Left forelimb (tissue), 1 donor: ENCODE measurements at regions not wholly inside any gene's neighbourhood (a gene's known extent, or its start where the extent isn't known, plus 50 kb on each side); places are given as distances from the start of the nearest gene placed in this dataset.

ENCODE experiments used
- DNase-seq: peaks from one replicate; pipeline ENCODE4 v3.0.0-alpha.2; 2018; ENCODE audit warnings: low spot score

DNA sequence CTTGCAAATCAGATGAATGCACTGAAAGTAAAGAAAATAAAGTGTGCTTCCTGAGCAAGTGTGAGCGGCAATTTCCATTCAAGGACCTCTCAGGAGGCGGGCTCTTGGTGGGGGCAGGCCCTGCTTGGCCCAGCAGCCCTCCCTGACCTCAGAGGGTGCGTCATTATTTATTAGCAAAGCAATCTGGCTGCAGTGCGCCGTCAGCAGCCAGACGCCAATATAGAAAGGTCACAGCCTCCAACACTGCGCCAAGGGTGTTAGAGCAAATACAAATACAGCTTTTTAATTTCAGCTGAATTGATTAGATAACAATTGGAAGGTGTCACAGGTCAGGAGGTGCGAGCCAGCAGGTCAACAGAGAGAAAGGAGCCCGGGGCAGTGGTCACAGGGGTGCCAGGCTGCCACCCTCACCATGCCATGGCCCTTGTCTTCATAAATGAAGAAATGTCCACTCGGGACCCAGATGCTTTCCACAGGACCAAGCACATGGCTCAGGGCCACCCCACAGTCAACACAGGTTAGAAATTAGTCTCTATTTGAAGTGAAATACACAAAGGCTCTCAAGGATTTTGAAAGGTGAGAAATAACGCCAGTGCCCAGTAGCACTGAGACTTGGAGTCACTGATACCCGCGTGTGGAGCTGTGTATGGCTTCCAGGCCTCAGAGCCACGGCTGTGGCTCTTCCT is 309.8 kb downstream of the IRX2 start:
- DNase-seq = no peak

DNA sequence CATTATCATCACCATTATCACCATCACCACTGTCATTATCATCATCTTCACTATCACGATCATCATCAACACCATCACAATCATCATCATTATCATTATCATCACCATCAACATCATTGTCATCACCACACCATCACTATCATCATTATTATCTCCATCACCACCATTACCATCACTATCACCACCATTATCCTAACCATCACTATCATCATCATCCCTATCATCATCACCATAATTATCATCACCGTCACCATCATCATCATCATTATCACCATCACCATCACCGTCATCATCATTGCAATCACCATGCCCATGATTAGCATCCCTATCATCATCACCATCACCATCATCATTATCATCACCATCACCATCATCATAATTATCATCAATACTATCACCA is 311.9 kb downstream of the IRX2 start:
- DNase-seq = no peak

DNA sequence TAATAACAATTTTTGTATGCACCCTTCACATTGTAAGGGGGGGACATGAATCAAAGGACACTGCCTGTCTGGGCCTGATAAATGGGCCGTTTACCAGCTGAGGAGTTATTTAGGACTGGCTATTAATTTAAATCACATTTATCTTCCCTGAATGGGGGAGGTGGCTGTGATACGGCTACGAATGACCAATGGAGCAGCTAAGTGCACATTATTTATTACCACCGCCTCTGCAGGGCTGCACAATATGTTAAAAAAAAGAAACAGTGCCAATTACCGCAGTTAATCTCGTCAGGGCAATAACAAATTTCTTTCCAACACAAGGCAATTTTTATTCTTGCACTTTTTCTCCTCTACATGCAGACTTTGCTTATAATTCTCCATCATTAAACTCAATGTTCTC is 318.4 kb downstream of the IRX2 start:
- DNase-seq = no peak

DNA sequence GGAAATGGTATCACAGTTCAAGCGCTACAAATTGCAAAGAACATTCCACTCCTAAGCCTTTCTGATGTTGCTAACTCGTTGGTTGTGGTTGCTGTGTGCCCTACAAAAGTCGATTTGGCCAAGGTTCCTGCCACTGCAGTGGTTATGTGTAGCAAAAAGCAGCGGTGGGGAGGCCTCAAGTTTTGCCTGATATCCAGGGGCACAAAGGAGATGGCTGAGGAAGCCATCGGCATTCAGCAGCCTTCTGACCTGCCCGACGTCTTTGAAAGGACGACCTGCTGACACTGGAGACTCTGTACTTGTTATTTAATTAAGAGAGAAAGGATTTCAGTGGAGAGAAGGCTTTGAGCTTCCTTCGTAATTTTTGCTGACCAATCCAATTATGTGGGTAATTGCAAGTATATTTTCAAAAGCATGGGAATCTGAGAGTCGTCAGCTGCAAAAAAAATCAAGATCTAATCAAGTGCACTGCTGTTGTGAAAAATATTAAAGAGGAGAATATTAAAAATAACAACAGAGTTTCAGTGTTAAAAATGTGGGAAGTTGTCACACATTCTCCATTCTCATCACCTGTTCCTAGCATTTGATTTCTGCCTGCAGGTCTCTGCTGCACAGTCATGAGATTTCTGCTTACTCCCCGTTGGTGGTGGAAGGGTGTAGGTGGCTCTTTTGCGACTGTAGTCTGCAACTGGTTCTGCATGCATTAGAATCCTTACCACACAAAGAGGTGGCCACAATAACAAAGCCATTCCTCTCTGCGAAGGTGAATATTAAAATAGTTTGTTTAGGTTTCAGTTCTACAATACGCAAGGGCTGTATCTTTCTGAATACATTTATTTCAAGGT is 319.2 kb downstream of the IRX2 start:
- DNase-seq = no peak

DNA sequence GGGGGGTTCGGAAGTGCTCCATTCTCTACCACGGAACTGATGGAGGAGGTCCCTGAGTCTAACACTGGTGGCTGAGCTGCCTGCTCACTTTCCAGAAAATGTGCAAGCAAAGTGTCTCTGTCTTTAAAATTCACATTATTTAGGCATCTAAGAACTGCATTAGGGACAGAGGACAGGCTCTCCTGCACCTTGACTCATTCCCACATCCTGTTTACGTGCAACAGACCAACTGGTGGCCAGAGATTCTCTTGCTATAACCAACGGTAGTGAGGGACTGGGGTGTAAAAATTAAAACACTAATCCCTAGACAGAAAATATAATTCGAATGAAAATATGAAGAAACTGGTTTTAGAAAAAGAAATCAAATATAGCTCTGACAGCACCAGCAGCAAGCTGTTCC is 320.9 kb downstream of the IRX2 start:
- DNase-seq = no peak

DNA sequence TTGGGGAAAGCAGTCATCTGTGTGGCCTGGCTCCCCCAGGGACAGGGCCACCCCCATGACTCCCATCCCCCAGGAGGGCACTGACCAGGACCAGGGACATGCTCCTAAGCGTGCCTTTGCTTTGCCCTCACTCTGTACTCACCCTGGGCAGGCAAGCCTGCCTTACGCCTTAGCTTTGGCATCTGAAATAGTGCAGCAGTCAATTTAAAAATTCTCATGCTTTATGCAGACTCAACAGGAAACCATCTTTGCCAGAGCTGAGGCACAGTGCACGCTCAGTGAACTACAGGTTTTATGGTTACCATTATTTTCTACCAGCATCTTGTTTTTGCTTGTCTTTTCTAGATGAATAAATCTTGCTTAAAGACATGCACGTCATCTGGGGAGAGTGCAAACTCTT is 323.5 kb downstream of the IRX2 start:
- no peak for DNase-seq

DNA sequence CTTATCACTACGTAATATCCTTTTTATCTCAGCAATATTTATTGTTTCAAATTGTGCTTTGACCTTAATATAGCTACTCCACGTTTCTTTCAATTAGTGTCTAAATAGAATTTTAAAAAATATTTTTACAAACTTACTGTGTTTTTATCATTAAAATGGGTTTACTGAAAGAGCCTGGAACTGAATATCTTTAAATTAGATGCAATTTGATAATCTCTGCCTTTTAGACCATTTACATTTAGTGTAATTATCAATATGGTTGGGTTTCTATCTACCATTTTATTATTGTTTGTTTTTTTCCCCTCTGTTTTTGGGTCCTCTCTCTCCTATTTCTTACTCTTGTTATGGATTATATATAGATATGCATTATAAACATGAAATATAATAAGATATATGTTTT is 327.8 kb downstream of the IRX2 start:
- DNase-seq = no peak

DNA sequence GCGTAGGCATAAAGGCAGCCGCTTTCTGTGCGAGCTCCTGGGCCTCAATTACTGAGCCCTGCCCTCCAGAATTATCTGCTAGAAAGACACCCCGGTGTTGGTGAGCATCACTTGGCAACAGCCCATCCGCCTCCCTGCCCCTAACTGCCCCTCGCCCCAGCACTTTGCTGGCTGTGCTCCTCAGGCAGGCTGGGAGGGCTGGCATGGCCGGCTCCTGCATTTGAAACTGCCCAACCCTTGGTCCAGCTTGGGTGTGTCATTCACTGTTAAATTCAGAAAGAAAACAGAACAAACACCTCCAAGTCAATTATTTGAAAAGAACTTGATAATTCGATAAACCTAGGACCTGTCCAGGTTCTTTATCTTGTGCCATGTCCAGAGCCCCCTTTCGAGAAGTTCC is 334.2 kb downstream of the IRX2 start:
- DNase-seq = no peak

DNA sequence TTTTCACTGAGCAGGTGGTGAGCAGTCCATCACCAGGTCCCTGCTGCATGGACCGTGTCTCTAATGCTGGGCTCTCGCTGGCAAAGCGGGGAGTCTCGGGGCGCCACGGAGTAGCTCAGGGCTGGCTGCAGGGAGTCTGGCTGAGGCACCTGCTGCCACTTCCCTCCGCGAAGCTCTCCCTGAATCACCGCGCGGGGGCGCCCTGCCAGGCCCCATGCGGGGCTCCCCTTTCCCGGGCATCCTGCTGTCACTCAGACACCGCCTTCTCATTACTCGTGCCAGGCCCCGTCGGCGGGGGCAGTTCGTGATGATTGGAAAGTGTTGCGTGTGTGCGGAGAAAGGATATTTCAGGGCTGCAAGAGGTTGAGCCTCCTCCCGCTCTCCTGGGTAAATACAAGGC is 335.8 kb downstream of the IRX2 start:
- DNase-seq = no peak

DNA sequence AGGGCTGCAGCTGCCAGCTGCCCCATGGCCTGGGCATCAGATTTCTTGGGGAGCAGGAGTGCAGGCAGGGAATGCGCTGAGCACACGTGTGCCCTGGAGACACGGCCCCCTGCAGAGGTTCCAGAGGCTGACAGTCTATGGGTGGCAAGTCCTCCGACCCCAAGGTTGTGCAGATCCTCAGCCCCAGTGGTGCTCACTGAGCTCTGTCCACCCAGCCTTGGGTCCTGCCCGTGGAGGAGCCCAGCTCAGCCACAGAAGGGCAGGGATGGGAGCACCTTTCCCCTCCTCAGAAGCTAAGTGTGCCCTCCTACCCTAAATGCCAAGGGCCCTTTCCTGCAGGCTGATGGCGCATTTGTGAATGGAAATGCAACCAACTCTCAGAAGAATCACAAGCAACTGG is 341.0 kb downstream of the IRX2 start:
- no peak for DNase-seq

DNA sequence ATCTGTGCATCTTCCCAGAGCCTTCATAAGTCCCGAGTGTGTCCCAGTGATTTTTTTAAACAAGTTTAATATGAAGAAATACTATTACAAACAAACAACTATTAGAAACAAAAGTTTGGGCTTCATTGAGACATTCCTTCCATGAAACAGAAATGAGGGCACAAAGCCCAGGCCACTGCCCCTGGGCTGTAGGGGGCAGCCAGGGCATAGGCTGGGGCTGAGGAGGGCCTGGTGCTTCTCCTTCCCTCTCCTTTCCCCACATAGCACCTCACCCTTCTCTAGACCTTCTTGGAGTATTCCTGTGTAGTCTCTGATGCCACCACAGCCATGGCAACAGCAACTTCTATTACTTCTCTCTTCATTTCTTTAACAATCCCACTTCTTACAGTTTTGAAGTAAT is 348.2 kb downstream of the IRX2 start:
- DNase-seq = no peak

DNA sequence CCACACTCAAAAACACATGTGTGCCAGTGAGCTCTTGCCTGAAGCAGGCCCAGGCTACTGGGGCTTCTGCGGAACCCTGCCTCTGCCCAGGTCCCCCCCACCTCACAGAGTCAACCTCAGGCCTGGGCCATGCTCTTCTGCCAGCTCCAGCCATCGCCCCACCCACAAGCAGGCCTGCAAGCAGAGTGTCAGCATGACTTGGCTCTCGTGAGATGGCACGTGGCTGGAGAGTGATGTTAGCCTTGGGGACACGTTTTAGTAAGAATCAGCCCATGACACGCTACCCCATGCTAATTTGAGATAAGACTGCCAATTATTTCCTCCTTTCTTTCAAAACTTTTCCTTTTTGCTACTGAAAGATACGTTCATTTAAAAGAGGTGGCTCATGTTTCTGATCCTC is 351.7 kb downstream of the IRX2 start:
- DNase-seq = no peak

DNA sequence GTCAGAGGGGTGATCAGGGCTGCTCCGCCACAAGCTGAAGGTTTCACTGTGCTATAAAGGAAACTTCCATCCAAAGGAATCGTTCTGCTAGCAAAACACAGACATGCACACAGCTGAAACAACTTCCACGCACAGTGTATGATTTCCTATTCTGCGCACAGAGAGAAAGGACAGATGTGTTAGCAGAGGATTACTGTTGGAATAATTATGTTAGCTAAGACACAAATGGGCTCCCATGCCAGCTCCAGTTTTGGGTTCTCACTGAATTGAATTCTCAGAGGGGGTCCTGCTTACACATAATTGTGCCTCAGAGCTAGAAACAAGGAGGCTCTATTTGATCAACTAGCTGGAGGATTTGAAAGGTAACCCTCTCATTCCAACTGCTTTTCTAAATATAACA is 352.4 kb downstream of the IRX2 start:
- peak; percentile 11 for DNase-seq

DNA sequence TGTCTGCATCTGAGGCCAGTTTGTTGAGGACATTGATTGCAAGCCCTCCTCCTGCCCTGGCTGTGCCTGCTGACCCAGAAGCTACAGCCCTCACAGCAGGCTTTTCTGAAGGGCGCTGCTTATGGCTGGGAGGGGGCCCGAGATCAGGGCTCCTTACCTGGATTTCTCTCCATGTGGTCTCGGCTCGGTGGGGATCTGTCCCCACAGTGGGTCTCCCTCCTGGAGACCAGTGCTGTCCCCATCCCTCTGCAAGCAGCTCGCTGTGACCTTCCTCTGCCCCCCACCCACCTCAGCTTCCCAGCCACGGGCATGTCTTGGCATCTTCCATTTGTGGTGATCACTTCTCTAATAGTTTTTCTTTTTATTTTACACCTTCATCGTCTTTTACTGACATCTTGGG is 357.9 kb downstream of the IRX2 start:
- no peak for DNase-seq

DNA sequence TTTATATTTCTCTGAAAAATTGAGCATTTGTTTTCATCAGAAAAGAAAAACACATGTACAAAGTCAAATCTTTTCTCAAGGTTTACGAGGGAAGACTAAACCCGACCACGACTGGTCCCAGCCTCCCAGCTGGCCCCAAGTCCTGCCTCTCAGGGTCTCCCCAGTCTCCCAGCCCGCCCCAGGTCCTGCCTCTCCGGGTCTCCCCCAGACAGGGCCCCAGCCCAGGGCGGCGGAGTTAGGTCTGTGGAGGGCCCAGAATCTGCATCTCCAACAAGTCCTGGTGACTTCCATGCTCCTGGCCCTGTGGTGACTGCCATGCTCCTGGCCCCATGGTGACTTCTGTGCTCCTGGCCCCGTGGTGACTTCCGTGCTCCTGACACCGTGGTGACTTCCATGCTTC is 359.9 kb downstream of the IRX2 start:
- no peak for DNase-seq

DNA sequence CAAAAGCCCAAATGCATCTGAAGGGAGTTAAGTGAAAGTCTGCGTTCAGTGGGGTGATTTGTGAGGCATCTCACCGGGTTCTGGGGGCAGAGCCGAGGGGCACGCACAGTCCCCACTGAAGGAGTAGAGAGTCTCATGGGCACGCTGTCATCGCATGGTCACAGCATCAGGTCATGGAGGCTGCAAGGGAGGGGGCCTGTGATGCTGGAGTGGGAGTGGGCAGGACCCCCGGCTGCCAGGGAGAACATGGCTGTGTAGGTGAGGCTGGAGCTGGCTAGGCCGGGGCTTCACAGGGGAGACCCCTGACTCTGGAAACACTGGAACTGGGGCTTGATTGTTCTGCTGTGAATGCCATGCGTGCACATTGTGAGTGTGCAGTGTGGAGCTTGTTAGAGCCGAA is 360.5 kb downstream of the IRX2 start:
- no peak for DNase-seq

DNA sequence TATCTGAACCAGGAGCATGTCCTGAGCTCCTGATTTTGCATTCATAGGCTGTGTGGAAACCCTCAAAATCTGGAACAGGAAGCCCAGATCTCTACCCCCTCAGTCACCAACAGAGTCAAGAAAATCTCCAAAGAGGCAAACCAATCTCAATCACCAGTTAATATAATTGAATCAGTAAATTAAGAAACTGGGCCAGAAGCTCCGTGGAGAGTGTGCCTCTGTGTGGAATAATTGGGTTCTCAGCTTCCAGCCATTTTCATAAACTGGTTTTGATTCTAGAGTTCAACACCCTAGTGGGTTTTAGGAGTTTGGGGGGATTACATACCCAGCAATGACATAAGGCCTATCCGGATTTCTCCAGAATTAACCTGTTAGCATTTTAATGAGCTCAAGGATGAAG is 362.9 kb downstream of the IRX2 start:
- no peak for DNase-seq

DNA sequence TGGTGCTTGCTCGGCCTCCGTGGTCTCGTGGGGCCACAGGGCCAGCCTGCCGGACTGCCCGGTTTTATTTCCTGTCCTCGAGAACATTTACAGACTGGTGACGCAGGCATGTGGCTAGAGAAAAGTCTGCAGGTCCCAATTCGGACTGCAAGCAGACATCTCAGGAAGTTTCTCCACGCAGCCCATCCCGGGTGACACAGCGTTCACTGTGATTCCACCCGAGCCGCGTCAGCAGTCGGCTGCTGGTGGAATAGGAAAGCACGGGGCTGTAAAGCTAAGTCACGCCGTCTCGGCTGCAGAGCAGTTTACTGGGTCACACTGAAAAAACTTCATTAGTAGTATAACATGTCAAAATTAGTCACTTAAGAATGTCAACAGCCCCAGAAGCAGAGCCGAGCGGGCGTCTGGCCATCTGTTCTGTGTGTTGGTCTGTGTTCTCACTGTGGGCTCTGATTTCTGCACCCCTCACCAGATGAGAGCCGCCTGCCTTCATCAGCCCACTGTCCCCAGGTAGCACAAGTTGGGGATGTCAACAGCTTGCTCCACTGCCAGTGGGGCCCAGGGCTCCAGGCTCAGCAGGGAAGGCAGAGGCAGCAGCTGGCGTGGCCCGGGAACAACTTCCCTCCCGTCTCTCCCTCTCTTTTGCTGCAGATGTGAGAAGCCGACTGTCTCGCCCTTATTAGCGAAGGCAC is 363.7 kb downstream of the IRX2 start:
- peak; percentile 66 for DNase-seq

DNA sequence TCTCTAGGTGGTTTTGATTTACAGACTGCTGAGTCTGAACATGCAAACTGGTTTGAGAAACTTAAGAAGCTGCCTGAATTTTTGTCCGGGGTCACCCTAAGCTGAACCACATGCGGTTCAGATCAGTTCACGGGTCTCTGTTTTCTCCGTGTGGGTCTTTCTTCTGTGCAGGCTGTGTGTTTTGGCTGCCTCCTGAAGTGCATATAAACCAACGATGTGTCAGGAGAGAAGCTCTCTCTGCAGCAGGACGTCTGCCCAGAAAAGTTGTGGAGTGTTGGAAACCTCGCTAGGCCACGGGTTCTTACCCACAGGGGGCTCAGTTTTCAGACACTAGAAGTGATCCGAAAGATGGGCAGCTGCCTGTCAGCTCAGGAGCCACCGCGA is 364.2 kb downstream of the IRX2 start:
- DNase-seq = no peak

DNA sequence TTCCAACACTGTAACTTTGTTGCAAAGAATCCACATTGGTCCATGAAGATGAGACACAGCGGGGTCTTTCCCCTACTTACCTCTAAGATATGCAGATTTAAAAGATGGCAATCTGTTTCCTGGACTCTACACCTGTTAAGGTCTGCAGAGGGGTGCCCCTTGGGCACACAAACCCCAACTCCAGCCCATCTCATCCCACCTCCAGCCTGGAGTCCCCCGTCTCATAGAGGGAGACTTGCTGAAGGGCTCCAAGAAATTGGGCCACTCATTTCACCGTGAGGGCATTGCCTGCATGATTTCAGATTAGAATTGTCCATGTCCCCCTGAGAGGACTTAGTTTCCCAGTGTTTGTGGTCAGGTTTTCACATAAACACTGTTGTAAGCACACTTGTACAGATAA is 365.7 kb downstream of the IRX2 start:
- DNase-seq = peak; percentile 14

DNA sequence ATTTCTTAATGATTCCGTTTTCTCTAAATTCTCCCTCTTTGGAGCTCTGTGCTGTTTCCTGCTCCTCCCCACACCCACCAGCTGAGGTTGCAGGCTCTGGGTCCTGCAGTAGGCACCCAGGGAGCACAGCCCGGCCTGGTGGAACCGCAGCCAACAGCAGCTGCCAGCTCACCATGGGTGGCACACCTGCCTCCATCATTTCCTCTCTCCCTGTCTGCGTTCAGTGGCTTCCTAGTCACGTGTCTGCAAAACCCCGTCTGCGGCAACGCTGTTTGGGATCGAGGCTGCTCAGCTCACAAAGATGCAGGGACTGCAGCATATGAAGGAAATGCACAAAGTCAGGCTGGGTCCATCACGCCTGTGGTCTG is 367.8 kb downstream of the IRX2 start:
- no peak for DNase-seq

DNA sequence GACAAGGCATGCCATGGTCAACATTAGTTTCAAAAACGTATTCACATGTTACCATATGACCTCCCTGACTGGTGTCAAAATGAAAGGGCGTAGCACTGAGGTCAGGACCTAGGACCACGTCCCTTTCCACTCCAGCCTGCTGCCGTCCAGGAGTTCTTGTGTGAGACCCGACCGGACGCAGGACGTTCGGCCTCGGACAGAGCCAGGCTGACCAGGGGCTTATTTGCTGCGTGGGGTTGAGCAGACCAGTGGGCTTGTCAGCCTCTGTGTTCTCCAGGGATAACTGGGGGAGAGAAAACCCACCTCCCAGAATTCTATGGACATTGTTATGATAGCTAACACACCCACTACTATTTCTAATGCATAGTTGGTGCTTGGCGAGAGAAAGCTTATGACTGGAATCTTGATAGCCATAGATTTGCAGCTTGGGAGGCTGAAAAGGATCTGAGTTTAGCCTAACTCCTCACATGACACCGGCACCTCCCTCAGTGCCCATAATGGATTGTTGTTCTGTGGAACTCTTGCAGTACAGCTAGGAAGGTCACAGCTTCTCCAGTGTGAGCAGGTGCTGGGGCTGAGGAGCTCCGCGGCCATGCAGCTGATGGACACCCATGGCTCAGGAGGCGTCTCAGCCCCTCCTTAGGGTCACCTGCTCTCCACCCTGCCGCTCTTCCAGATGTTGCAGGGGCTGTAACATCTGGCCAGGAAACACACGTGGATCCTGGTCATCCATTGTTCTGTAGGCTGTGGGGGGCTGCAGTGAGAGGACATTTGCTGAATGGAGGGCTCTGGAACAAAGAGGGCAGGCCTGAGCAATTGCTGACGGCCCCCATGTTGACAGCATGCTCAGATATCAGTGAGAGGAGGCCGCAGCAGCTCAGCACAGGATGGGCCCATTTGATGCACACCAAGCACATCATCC is 368.4 kb downstream of the IRX2 start:
- DNase-seq = no peak
